Neuronal stem cell (in vitro differentiated cells): ENCODE measurements at regions not wholly inside any gene's neighbourhood (a gene's known extent, or its start where the extent isn't known, plus 50 kb on each side); places are given as distances from the start of the nearest gene placed in this dataset.

Experiments used
- DNase-seq: peaks from one replicate; pipeline ENCODE4 v3.0.0-alpha.2; 2013; ENCODE audit warnings: low spot score
- H2AFZ ChIP-seq: one replicate; pipeline ENCODE4 v1.6.1; 2013; ENCODE audit warnings: mild to moderate bottlenecking, low read length, inconsistent platforms
- H2AK5ac ChIP-seq: 2 replicates; pipeline ENCODE4 v1.6.1; 2013; ENCODE audit warnings: low read depth, mild to moderate bottlenecking, inconsistent platforms, low read length, moderate library complexity, mixed read lengths
- H2BK120ac ChIP-seq: 2 replicates; pipeline ENCODE4 v1.6.1; 2013; ENCODE audit warnings: low read depth, mild to moderate bottlenecking, inconsistent platforms, low read length, moderate library complexity, mixed read lengths
- H2BK12ac ChIP-seq: one replicate; pipeline ENCODE4 v1.6.1; 2013; ENCODE audit warnings: low read length, inconsistent platforms
- H2BK15ac ChIP-seq: 2 replicates; pipeline ENCODE4 v1.6.1; 2013; ENCODE audit warnings: mild to moderate bottlenecking, low read length, inconsistent platforms, mixed read lengths
- H2BK5ac ChIP-seq: one replicate; pipeline ENCODE4 v1.6.1; 2013; ENCODE audit warnings: inconsistent platforms, mild to moderate bottlenecking, low read length, moderate library complexity
- H3K14ac ChIP-seq: one replicate; pipeline ENCODE4 v1.6.1; 2013; ENCODE audit warnings: low read length, inconsistent platforms
- H3K18ac ChIP-seq: 2 replicates; pipeline ENCODE4 v1.6.1; 2013; ENCODE audit warnings: low read length, inconsistent platforms
- H3K23ac ChIP-seq: 2 replicates; pipeline ENCODE4 v1.6.1; 2013; ENCODE audit warnings: low read depth, mild to moderate bottlenecking, mixed read lengths, low read length, inconsistent platforms; ENCODE audit not compliant: poor library complexity
- H3K27ac ChIP-seq: replicated peaks from 3 replicates; pipeline ENCODE4 v1.5.1; 2013; ENCODE audit warnings: low read length, inconsistent platforms
- H3K27me3 ChIP-seq, 3 experiments: 2 replicates each; pipeline ENCODE4 v1.6.1; 2013; ENCODE audit warnings: low read length in 3 of 3, mild to moderate bottlenecking in 2 of 3, inconsistent platforms in 1 of 3, low read depth in 1 of 3, mixed read lengths in 1 of 3, moderate library complexity in 1 of 3; ENCODE audit not compliant: control insufficient read depth in 3 of 3, insufficient read depth in 3 of 3
- H3K36me3 ChIP-seq, 2 donors: replicated peaks in 1 of 2; 2 replicates each; pipeline ENCODE4 v1.6.1; 2013; ENCODE audit warnings: low read length in 2 of 2; ENCODE audit not compliant: control insufficient read depth in 2 of 2, insufficient read depth in 2 of 2
- H3K4ac ChIP-seq: 2 replicates; pipeline ENCODE4 v1.6.1; 2013; ENCODE audit warnings: inconsistent platforms, mild to moderate bottlenecking, low read length, moderate library complexity
- H3K4me1 ChIP-seq, 2 donors: 1 replicate in 1 of 2; 2 replicates in 1 of 2; pipeline ENCODE4 v1.6.1; 2013; ENCODE audit warnings: low read length in 2 of 2, low read depth in 1 of 2; ENCODE audit not compliant: control insufficient read depth in 2 of 2, insufficient read depth in 1 of 2
- H3K4me2 ChIP-seq: one replicate; pipeline ENCODE4 v1.6.1; 2013; ENCODE audit warnings: mild to moderate bottlenecking, low read length, inconsistent platforms; ENCODE audit not compliant: insufficient read depth, poor library complexity, severe bottlenecking
- H3K4me3 ChIP-seq, 2 donors: 2 replicates each; pipeline ENCODE4 v1.5.1; 2013; ENCODE audit warnings: low read length in 2 of 2, mild to moderate bottlenecking in 2 of 2, inconsistent platforms in 1 of 2, moderate library complexity in 1 of 2
- H3K79me1 ChIP-seq: one replicate; pipeline ENCODE4 v1.6.1; 2013; ENCODE audit warnings: low read depth, mild to moderate bottlenecking, inconsistent platforms, low read length, moderate library complexity
- H3K9ac ChIP-seq: one replicate; pipeline ENCODE4 v1.6.1; 2013; ENCODE audit warnings: mild to moderate bottlenecking, low read depth, low read length, inconsistent platforms; ENCODE audit not compliant: poor library complexity
- H3K9me3 ChIP-seq, 2 donors: replicated peaks in 1 of 2; 2 replicates each; pipeline versions ENCODE3 to v1.6.1; 2013; ENCODE audit warnings: low read length in 2 of 2, mild to moderate bottlenecking in 2 of 2, inconsistent platforms in 1 of 2, low read depth in 1 of 2, mixed read lengths in 1 of 2, moderate library complexity in 1 of 2; ENCODE audit not compliant: control insufficient read depth in 2 of 2, insufficient read depth in 1 of 2
- H4K8ac ChIP-seq: one replicate; pipeline ENCODE4 v1.6.1; 2013; ENCODE audit warnings: low read depth, mild to moderate bottlenecking, inconsistent platforms, low read length, moderate library complexity
- H4K91ac ChIP-seq: one replicate; pipeline ENCODE4 v1.6.1; 2013; ENCODE audit warnings: low read length, low read depth, mild to moderate bottlenecking, inconsistent platforms; ENCODE audit not compliant: poor library complexity
- WGBS, 2 donors: extraction: QIAGEN DNeasy Blood & Tissue Kit; methylation state at CpG; one replicate each; pipeline ENCODE4 v1.1.7; 2013; ENCODE audit warnings: missing lambda C conversion rate in 2 of 2, mixed read lengths in 1 of 2; ENCODE audit not compliant: insufficient read length in 2 of 2, insufficient replicate concordance in 1 of 2; ENCODE audit errors: extremely low coverage in 2 of 2; 5-methylcytosine and 5-hydroxymethylcytosine counted together

DNA sequence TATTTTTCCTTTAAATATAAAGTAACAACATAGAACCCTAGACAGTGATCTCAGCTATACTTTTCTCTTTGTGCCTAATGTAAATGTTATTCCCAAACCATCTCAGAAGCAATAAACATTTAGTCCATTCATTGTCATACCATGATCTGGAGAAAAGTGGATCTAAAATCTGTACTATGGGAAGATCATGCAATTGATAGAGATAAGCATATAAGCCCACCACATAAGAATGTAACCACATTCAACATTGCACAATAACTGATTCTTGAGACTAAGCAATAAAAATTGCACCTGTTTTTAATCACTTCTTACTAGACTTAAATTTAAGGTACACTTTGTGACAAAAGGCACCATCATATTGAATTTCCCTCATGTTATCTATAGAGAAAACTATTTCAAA is 1403.0 kb upstream of the C9orf72 start:
- H3K14ac ChIP-seq: no peak overlapping the region
- no peak overlapping the region for H4K8ac ChIP-seq
- no peaks in the 10 kb centered on the region for H3K79me1 ChIP-seq
- no peaks in the 10 kb centered on the region for H3K4me1 ChIP-seq
- H3K27me3 ChIP-seq: no peaks in the 10 kb centered on the region
- no peak overlapping the region for H3K9ac ChIP-seq
- no peak overlapping the region for H3K4me3 ChIP-seq
- no peak overlapping the region for H2BK5ac ChIP-seq
- no peak overlapping the region for H3K4ac ChIP-seq
- no peak for DNase-seq
- H2AFZ ChIP-seq: no peak overlapping the region
- no peak overlapping the region for H3K4me2 ChIP-seq
- no peaks in the 10 kb centered on the region for H3K36me3 ChIP-seq
- H2BK15ac ChIP-seq: no peak overlapping the region
- no peak overlapping the region for H3K18ac ChIP-seq
- H3K23ac ChIP-seq: no peak overlapping the region
- H3K27ac ChIP-seq: no peak overlapping the region
- H2AK5ac ChIP-seq: no peak overlapping the region
- no peak overlapping the region for H4K91ac ChIP-seq
- no peak overlapping the region for H2BK12ac ChIP-seq
- no peak overlapping the region for H2BK120ac ChIP-seq
- H3K9me3 ChIP-seq: no peaks in the 10 kb centered on the region

- Histone ChIP-seq H3K4ac (no peak overlapping the region), H3K9me3 (no peaks in the 10 kb centered on the region), H2BK15ac (no peak overlapping the region), H3K9ac (no peak overlapping the region), H3K36me3 (no peaks in the 10 kb centered on the region), H3K23ac (no peak overlapping the region), H3K18ac (no peak overlapping the region), H3K27ac (no peak overlapping the region), H3K4me1 (no peaks in the 10 kb centered on the region), H2BK12ac (no peak overlapping the region), H2AFZ (no peak overlapping the region), H4K91ac (no peak overlapping the region), H2BK120ac (no peak overlapping the region), H2AK5ac (no peak overlapping the region), H3K4me3 (no peak overlapping the region), H3K14ac (no peak overlapping the region), H3K4me2 (no peak overlapping the region), H2BK5ac (no peak overlapping the region), H3K27me3 (no peaks in the 10 kb centered on the region), H3K79me1 (no peaks in the 10 kb centered on the region), H4K8ac (no peak overlapping the region)
- WGBS, 2 donors: no CpG with 5 or more reads among the region's 1 CpG
- DNase-seq: no peak
Measured at GRCh38 chr9:28976684-28977083, 1403.4 kb upstream of the C9orf72 start.

DNA sequence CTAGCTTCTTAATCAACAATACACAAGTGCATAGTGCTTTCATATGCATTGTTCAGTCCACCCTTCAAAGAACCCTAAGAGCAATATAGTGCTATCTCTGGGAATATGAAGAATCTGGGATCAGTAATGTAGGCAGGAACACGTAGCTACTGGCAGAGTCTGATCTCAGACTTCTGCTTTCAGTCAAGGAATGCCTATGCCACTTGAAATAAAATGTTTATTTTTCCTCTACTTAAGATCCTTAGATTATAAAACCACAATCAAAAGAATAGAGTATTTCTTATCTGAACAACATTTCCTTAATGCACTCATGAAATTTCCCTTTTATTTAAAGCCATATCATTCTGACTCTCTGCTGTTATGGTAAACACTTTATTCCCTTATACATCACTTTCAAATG is 1407.8 kb upstream of the C9orf72 start:
- H3K4me1 ChIP-seq: no peaks in the 10 kb centered on the region
- no peak overlapping the region for H3K4ac ChIP-seq
- no peak overlapping the region for H3K23ac ChIP-seq
- H4K91ac ChIP-seq: no peak overlapping the region
- H3K9me3 ChIP-seq: no peaks in the 10 kb centered on the region
- no peak overlapping the region for H3K18ac ChIP-seq
- H2BK5ac ChIP-seq: no peak overlapping the region
- no peak overlapping the region for H2BK120ac ChIP-seq
- no peaks in the 10 kb centered on the region for H3K36me3 ChIP-seq
- DNase-seq: no peak
- no peak overlapping the region for H3K4me3 ChIP-seq
- no peaks in the 10 kb centered on the region for H3K79me1 ChIP-seq
- no peak overlapping the region for H3K27ac ChIP-seq
- H2BK12ac ChIP-seq: no peak overlapping the region
- H2AK5ac ChIP-seq: no peak overlapping the region
- H3K27me3 ChIP-seq: no peaks in the 10 kb centered on the region
- H4K8ac ChIP-seq: no peak overlapping the region
- H3K14ac ChIP-seq: no peak overlapping the region
- H3K9ac ChIP-seq: no peak overlapping the region
- H2BK15ac ChIP-seq: no peak overlapping the region
- no peak overlapping the region for H2AFZ ChIP-seq
- H3K4me2 ChIP-seq: no peak overlapping the region
- no CpG with 5 or more reads among the region's 1 CpG for WGBS, 2 donors

- no CpG with 5 or more reads among the region's 1 CpG for WGBS, 2 donors
- H3K4me2 ChIP-seq: no peak overlapping the region
Measured at GRCh38 chr9:28981711-28982110, 1408.4 kb upstream of the C9orf72 start.

More at GRCh38 chr9:28981711-28982110, 1408.4 kb upstream of the C9orf72 start:
- Histone ChIP-seq H3K4me3 (no peak overlapping the region), H3K36me3 (no peaks in the 10 kb centered on the region), H3K4me1 (no peaks in the 10 kb centered on the region), H2BK5ac (no peak overlapping the region), H2AFZ (no peak overlapping the region), H3K18ac (no peak overlapping the region), H3K27ac (no peak overlapping the region), H2BK15ac (no peak overlapping the region), H3K79me1 (no peaks in the 10 kb centered on the region), H4K91ac (no peak overlapping the region), H3K27me3 (no peaks in the 10 kb centered on the region), H3K23ac (no peak overlapping the region), H2AK5ac (no peak overlapping the region), H3K9ac (no peak overlapping the region), H3K9me3 (no peaks in the 10 kb centered on the region), H2BK120ac (no peak overlapping the region), H3K4ac (no peak overlapping the region), H3K14ac (no peak overlapping the region), H2BK12ac (no peak overlapping the region), H4K8ac (no peak overlapping the region)
- DNase-seq: no peak
